HG03108 (cell line): ENCODE measurements at regions not wholly inside any gene's neighbourhood (a gene's known extent, or its start where the extent isn't known, plus 50 kb on each side); places are given as distances from the start of the nearest gene placed in this dataset.
"Not testable (repeated sequence)": the region's sequence is repeated elsewhere in the genome, so short reads cannot be mapped to it uniquely, and the experiment has no call there.

Source experiments
- ATAC-seq: cut with Tn5 transposase; IDR thresholded peaks from one replicate; pipeline ENCODE4 v1.9.1; 2021; ENCODE audit warnings: moderate library complexity; ENCODE audit not compliant: unreplicated experiment

GRCh38 chr17:37829592-37830123 is 84.8 kb upstream of the HNF1B start:
- peak; percentile 45 for ATAC-seq

GRCh38 chr17:37828651-37829124 is 83.8 kb upstream of the HNF1B start:
- ATAC-seq = no peak

- no peak for ATAC-seq
Measured at GRCh38 chr17:37827905-37828650, 83.2 kb upstream of the HNF1B start.

DNA sequence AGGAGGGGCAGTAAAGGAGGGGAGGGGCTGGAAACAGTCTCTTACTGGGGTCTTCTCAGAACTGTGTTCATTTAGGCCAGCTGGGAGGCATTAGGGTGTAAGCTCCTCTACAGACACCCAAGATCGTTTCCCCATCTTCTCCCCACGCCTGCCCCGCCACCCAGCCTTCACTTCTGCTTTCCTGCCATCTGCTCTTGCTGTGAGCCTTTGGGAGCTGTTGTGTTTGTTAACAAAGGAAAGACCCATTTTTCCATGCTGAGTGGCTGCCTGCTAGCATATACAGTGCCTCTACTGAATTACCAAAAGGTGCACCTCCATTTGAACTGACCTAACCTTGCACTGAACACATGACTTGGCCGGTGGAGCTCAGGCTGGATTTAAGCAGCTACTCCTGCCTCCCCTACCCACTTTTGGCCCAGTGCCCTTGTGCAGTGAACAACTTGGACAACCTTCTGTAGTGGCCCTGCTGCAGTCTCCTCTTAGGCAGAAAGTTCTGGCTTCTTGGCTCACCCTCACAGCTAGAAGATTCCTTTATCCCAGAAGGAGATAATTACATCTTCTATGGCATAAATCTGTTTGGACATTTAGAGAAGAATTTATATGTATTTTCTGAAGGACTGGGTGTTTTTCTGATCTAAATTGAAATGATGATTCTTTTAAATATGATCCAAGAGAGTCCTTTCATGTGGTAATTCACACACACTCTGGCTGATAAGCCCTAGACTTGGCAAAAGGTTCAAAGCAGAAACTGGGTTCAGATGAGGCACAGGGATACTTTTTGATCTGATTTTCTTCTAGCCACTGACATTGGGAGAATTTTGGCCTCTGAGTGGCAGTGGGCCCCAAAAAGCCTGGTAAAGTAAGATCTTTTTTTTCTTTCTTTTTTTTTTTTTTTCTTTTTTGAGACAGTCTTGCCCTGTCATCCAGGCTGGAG is 81.9 kb upstream of the HNF1B start:
- no peak for ATAC-seq

DNA sequence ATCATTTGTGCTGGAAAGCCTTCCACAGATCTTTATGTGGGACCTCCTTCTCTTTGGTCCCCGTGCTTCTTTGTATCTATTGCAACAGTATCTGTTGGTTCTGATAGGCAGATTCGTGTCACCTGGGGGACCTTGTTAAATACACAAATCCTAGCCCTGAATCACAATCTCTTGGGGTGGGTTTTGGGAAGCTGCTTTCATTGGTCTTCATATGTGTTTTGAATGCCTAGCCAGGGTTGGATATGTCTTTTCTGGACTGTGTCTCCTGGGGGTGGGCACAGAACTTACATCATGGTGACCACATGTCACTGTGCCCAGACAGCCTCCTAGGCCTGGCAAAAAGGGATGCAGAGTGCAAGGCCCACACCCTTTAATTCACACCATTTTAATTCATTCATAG is 81.0 kb upstream of the HNF1B start:
- ATAC-seq = no peak

DNA sequence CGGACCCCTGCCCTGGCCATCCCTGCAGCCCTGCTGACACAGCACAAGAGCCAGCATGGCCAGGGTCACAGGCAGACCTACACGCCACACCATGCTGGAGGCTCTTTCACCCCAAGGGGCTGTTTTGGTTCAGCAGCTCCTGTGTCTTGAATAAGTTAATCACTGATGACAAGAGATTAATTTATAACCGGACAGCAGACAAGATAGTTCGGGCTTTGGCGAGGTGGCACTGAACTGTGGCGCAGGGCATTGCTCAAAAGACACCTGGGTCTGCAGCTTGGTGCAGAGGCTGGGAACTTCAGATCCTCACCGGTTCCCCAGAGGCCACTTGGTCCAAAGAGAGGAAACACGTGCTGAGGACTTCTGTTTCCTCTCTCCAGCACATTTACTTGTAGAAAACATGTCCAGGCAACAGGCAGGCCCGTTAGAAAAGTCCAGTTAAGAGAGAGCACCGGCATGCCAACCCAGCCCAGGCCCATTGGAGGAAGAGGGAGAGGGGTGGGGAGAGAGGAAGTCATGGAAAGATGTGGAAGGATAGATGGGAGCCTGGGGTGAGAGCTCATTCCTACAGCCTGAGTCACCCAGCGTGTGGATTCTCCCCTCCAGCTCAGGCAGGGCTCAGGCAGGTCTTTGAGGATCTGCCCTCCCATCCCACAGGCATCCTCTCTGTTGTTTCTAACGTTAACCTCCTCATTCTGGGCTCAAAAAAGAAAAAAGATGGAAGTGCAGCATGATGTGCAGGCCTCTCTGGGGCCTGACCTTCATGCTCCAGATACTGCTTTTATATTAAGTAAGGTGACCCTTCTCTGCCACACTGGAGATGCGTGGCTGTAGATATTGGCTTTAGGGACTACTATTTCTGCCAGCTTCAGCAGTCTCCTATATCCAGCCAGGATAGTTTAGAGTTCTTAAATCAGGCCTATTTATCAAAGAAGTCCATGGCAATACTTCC is 80.0 kb upstream of the HNF1B start:
- peak; percentile 49 for ATAC-seq

DNA sequence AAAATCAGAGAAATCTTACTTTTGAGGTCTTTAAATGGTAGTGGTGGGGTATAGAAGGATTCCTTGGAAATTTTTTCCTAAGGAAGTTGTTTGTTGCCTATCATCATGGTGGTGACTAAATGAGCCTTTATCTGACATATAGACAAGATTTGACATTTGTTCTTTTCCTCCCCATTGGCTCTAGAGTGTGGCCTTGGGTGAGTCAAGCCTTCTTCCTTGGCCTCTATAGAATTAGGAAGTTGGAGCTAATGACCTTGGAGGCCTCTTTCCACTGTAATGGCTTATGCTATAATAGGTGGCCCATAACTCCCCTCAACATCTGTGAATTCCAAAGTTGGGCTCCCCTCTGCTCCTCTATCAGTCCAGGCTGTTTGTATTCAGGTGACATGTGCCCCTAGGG is 79.1 kb upstream of the HNF1B start:
- ATAC-seq = no peak

GRCh38 chr17:37820995-37821713 is 76.3 kb upstream of the HNF1B start:
- ATAC-seq = no peak

- ATAC-seq = peak; percentile 32
Measured at GRCh38 chr17:37820313-37820994, 75.6 kb upstream of the HNF1B start.

DNA sequence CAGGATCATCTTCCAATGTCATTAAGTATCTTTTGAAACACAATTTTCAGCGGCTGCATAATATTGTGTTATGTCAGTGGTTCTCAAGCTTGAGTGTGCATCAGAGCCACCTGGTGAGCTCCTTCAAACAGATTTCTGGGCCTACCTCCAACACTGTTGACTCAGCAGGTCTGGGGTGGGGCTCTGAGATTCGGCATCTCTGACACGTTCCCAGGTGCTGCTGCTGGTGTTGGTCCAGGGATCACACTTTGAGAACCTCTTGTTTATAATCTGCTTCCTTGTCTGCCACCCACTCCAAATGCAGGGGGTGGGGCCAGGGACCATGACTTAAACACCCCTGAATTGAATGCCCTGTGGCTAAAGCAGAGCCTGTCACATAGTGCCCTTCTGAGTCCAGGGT is 73.8 kb upstream of the HNF1B start:
- no peak for ATAC-seq

- no peak for ATAC-seq
Measured at GRCh38 chr17:37816950-37817349, 72.1 kb upstream of the HNF1B start.

- no peak for ATAC-seq
Measured at GRCh38 chr17:37815536-37815935, 70.7 kb upstream of the HNF1B start.

DNA sequence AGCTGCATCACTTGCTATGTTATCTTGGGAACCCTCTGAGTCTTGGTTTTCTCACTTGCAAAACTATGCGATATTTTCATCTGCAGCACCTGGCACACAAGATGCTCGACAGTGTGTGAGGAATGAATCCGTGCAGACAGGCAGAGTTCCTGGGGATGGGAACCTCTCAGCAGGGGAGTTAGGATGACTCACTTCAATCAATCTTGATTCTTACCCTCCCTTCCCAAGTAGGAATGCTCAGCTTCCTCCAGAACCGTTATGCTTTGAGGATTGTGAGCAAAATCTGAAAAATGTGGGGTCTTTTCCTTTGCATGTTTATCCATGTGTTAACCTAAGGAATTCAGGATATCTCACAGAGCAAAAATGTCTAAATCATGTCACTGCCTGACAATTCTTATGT is 68.9 kb upstream of the HNF1B start:
- no peak for ATAC-seq

GRCh38 chr17:37808846-37809245 is 64.0 kb upstream of the HNF1B start:
- not testable (repeated sequence) for ATAC-seq

DNA sequence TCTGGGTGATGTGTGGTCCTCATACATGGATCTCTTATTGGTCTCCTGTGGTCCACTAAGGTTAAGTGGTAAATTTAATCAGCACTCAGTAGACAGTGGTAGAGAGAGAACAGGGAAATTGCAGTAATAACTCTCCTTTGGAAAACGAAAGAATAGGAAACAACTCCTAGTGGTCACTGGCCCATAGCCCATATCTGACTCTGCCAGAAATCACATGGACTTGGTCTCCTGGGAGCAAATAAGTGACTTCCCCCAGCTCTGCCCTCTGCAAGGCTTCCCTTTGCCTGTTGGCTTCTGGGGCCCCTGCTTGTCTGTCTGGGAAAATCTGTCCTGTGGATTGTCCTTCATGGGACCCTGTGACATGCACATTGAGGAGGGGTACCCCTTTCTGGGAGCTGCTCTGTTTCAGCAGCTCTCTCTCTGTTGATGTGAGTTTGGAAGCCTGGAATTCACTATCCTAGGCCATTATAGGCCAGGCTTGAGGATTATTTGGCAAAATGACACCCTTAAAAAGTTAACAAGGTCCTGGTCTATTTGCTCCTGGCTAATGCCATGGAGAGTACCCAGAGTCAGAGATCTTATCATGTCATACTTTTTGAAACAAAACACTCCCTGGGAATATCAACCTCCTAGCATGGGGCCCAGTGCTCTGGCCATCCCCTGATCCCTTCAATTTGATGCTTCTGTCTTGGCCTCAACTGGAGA is 58.0 kb upstream of the HNF1B start:
- ATAC-seq = no peak

GRCh38 chr17:37802061-37802595 is 57.3 kb upstream of the HNF1B start:
- no peak for ATAC-seq

GRCh38 chr17:37801171-37801570 is 56.3 kb upstream of the HNF1B start:
- ATAC-seq = no peak

GRCh38 chr17:37797206-37797605 is 52.3 kb upstream of the HNF1B start:
- no peak for ATAC-seq
